Activated T-cell treated with anti-CD3 and anti-CD28 coated beads for 24 hours (primary cell): ENCODE measurements at regions not wholly inside any gene's neighbourhood (a gene's known extent, or its start where the extent isn't known, plus 50 kb on each side); places are given as distances from the start of the nearest gene placed in this dataset.

Experiments used
- DNase-seq: peaks from one replicate; pipeline ENCODE4 v3.0.0-alpha.2; 2020; ENCODE audit warnings: low read depth

- no peak for DNase-seq
Observed at GRCh38 chr10:75294518-75294865, 58.7 kb upstream of the COMTD1 start.

GRCh38 chr10:75294031-75294437 is 58.3 kb upstream of the COMTD1 start:
- DNase-seq = no peak

DNA sequence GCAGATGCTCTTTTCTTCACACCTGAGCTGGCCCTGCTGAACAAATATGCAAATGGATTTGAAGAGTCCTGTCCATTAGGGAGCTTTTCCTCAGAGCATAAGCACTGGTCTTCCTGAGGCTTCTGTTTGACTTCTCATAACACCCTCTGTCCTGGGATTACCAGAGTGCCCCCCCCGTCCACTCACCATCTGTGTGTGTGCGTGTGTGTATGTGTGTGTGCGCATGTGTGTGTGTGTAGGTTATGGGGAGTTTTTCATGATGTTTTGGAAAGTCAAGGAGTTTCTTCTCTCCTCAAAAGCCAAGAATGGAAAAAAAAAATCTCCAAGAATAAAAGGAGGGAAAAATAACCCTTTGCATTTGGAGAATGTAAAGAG is 57.7 kb upstream of the COMTD1 start:
- DNase-seq = no peak

- no peak for DNase-seq
Observed at GRCh38 chr10:75292794-75293445, 57.2 kb upstream of the COMTD1 start.

DNA sequence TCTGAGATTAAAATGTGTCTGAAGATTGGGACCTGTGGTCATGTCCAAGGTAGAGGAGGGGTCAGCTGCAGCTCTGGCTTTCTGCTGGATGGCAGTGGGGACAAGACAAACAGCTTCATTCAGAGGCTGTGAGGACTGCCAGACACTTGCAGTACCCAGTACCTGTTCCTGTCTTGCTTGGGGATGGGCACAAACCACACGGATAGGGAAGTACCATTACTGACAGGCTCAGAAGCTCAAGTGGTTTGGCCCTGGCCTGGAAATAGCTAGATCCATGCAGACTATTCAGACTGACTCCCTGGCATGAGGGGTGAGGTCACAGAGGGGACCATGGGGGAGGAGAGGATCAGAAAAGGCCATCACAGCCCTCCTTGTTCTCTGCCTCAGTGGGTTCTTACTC is 56.0 kb upstream of the COMTD1 start:
- DNase-seq = no peak

DNA sequence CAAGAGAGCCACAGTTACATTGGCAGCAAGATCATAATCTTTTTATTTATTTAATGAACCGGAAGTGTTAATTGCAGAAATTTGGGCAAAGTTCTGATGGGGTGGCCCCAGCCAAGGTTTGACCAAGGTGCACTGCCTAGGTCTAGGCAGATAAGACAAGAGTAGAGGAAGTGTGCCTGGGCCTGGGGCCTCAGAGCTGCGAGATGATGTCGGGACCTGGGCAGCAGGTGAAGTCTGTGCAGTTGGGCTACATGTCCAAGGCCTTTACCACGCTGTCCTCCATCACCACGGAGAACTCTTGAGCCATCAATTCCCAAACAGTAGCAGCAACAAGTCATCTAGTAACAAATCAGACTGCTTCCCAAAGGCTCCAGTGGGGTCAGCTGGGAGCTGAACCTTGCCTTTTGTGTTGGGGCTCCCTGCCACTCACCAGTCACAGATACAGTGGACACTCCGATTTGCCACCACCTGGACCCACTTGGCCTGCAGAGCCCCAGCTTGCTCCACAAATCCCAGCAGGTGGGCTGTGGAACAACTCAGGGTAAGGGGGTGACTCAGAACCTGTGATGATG is 52.5 kb upstream of the COMTD1 start:
- no peak for DNase-seq

GRCh38 chr10:75287697-75288096 is 51.9 kb upstream of the COMTD1 start:
- DNase-seq = no peak

GRCh38 chr10:75286901-75287300 is 51.1 kb upstream of the COMTD1 start:
- DNase-seq = no peak
